ENCODE measurements at regions not wholly inside any gene's neighbourhood (a gene's known extent, or its start where the extent isn't known, plus 50 kb on each side); places are given as distances from the start of the nearest gene placed in this dataset.
A peak's percentile ranks its signal among the peaks of the same experiment; 100 is the strongest.

- H2AFZ ChIP-seq (ENCODE audit: low read length), result no peak overlapping the region
- H3K27me3 ChIP-seq (ENCODE audit: control insufficient read depth in 1 of 2, insufficient read depth in 2 of 2, low read length in 2 of 2), result no peaks in the 10 kb centered on the region
- H3K4me1 ChIP-seq (ENCODE audit: insufficient read depth, low read length), result no peaks in the 10 kb centered on the region
- no peak overlapping the region for H3K9ac ChIP-seq (ENCODE audit: insufficient read depth, low read depth, low read length)
- DNase-seq (ENCODE audit: low spot score) (no peak), ATAC-seq (no peak), FAIRE-seq (no peak)
- intact Hi-C loops (cut with micrococcal nuclease; ENCODE audit: unreplicated experiment), result no loop called here
- ChIA-PET CTCF (ENCODE audit: low intra/inter-chr PET ratio, low total read pairs) (no interaction called here), POLR2A (no interaction called here)
- H3K9me3 ChIP-seq (ENCODE audit: low read length), result no peaks in the 10 kb centered on the region
- no TSS peak for BruUV-seq (replicated peaks)
- no peaks in the 10 kb centered on the region for H4K20me1 ChIP-seq (ENCODE audit: insufficient read depth, low read length)
- H3K27ac ChIP-seq (ENCODE audit: extremely low read length, insufficient read depth, low read length), result no peak overlapping the region
- no peak overlapping the region for H3K4me3 ChIP-seq (replicated peaks in 1 of 3; ENCODE audit: insufficient read depth in 1 of 3, low read depth in 2 of 3, low read length in 3 of 3)
- TF ChIP-seq THRA (CRISPR knock-in tag; IDR thresholded peaks at IDR 0.05; ENCODE audit: borderline replicate concordance) (no peak), MAFF (IDR thresholded peaks at IDR 0.05; ENCODE audit: low read depth, low read length) (peak; percentile 87), MAFK (conservative IDR thresholded peaks at IDR 0.05 in 1 of 2, IDR thresholded peaks at IDR 0.05 in 1 of 2; ENCODE audit: low read length in 2 of 2) (peak; percentile 83 to 89)
- in situ Hi-C loops (cut with HindIII; ENCODE audit: extremely low pct_ligation_motif_present, low pct_unique_long_range_greater_than_20kb), result no loop called here
- H3K79me2 ChIP-seq (ENCODE audit: insufficient read depth, low read length), result no peaks in the 10 kb centered on the region
- H3K36me3 ChIP-seq (replicated peaks in 1 of 2; ENCODE audit: control insufficient read depth in 1 of 2, insufficient read depth in 2 of 2, low read length in 2 of 2), result no peaks in the 10 kb centered on the region
- no peak overlapping the region for H3K4me2 ChIP-seq (ENCODE audit: low read depth, low read length)
Observed at GRCh38 chr2:189959450-189959849, 103.1 kb downstream of the MSTN start.

GRCh38 chr2:189954989-189955388, 107.5 kb downstream of the MSTN start:
- Histone ChIP-seq H3K79me2 (ENCODE audit: insufficient read depth, low read length) (no peaks in the 10 kb centered on the region), H3K4me1 (ENCODE audit: insufficient read depth, low read length) (no peaks in the 10 kb centered on the region), H3K27me3 (ENCODE audit: control insufficient read depth in 1 of 2, insufficient read depth in 2 of 2, low read length in 2 of 2) (no peaks in the 10 kb centered on the region), H3K27ac (ENCODE audit: extremely low read length, insufficient read depth, low read length) (no peak overlapping the region), H3K4me3 (replicated peaks in 1 of 3; ENCODE audit: insufficient read depth in 1 of 3, low read depth in 2 of 3, low read length in 3 of 3) (no peak overlapping the region), H4K20me1 (ENCODE audit: insufficient read depth, low read length) (no peaks in the 10 kb centered on the region), H2AFZ (ENCODE audit: low read length) (no peak overlapping the region), H3K36me3 (replicated peaks in 1 of 2; ENCODE audit: control insufficient read depth in 1 of 2, insufficient read depth in 2 of 2, low read length in 2 of 2) (no peaks in the 10 kb centered on the region), H3K4me2 (ENCODE audit: low read depth, low read length) (no peak overlapping the region), H3K9me3 (ENCODE audit: low read length) (no peaks in the 10 kb centered on the region), H3K9ac (ENCODE audit: insufficient read depth, low read depth, low read length) (no peak overlapping the region)
- POLR2A ChIA-PET, result no interaction called here
- DNase-seq (ENCODE audit: low spot score) (no peak), FAIRE-seq (no peak), ATAC-seq (no peak)
- intact Hi-C loops (cut with micrococcal nuclease; ENCODE audit: unreplicated experiment) (no loop called here), in situ Hi-C loops (cut with HindIII; ENCODE audit: extremely low pct_ligation_motif_present, low pct_unique_long_range_greater_than_20kb) (no loop called here)
- CTCF ChIA-PET (ENCODE audit: low intra/inter-chr PET ratio, low total read pairs), result no interaction called here
- 10% methylated on average over 3 of the region's 3 CpGs for WGBS (ENCODE audit: low lambda C conversion rate)
- no peak for TF ChIP-seq ZNF770 (CRISPR knock-in tag; IDR thresholded peaks at IDR 0.05)
- no TSS peak for BruUV-seq (replicated peaks)

Measured in HepG2 (cell line).